Thoracic aorta (tissue), 2 donors: ENCODE measurements at regions not wholly inside any gene's neighbourhood (a gene's known extent, or its start where the extent isn't known, plus 50 kb on each side); places are given as distances from the start of the nearest gene placed in this dataset.

Source experiments
- ATAC-seq: fragments of 150-250 bp; one replicate; pipeline ENCODE4 v1.8.0; 2017; ENCODE audit warnings: low read depth; ENCODE audit not compliant: insufficient number of reproducible peaks, low FRiP score
- DNase-seq: peaks from one replicate; pipeline ENCODE4 v3.0.0-alpha.2; 2020; ENCODE audit warnings: low spot score
- H3K27ac ChIP-seq, 2 donors: fragments of 200-600 bp; sonication (generic); 1 replicate in 1 of 2; 2 replicates in 1 of 2; pipeline ENCODE4 v1.5.1; 2016; ENCODE audit warnings: mild to moderate bottlenecking in 2 of 2, moderate library complexity in 2 of 2
- H3K27me3 ChIP-seq: fragments of 200-600 bp; sonication (generic); replicated peaks from 2 replicates; pipeline ENCODE4 v1.6.0; 2016; ENCODE audit warnings: mild to moderate bottlenecking; ENCODE audit not compliant: insufficient read depth
- H3K36me3 ChIP-seq: fragments of 200-600 bp; sonication (generic); one replicate; pipeline ENCODE4 v1.5.1; 2016
- H3K4me1 ChIP-seq, 2 donors: fragments of 200-600 bp; sonication (generic); 1 replicate in 1 of 2; 2 replicates in 1 of 2; pipeline versions ENCODE4 v1.5.1 to v1.6.0; 2016; ENCODE audit warnings: low read depth in 2 of 2, mild to moderate bottlenecking in 1 of 2; ENCODE audit not compliant: control insufficient read depth in 1 of 2
- H3K4me3 ChIP-seq: fragments of 200-600 bp; sonication (generic); 2 replicates; pipeline ENCODE4 v1.5.1; 2016; ENCODE audit warnings: mild to moderate bottlenecking
- H3K9me3 ChIP-seq: fragments of 200-600 bp; sonication (generic); 2 replicates; pipeline ENCODE4 v1.5.1; 2016
- CTCF ChIP-seq: fragments of 200-600 bp; sonication (generic); IDR thresholded peaks from one replicate; pipeline ENCODE4 v1.5.1; 2019; ENCODE audit warnings: antibody characterized with exemption

GRCh38 chr3:101954361-101954760 lies 105.0 kb downstream of the NFKBIZ start:
- ATAC-seq (no peak), DNase-seq (no peak)
- Histone ChIP-seq H3K4me1 (peaks cover 2 to 12% of the 10 kb centered on the region in 2 donors), H3K36me3 (no peaks in the 10 kb centered on the region), H3K27me3 (no peaks in the 10 kb centered on the region), H3K4me3 (no peak overlapping the region), H3K27ac (no peak overlapping the region), H3K9me3 (no peaks in the 10 kb centered on the region)
- no peak for TF ChIP-seq CTCF

GRCh38 chr3:101954936-101955335 lies 105.6 kb downstream of the NFKBIZ start:
- DNase-seq (no peak), ATAC-seq (no peak)
- no peak overlapping the region for H3K27ac ChIP-seq
- no peak for TF ChIP-seq CTCF
- H3K4me1 ChIP-seq: peaks cover 2 to 12% of the 10 kb centered on the region in 2 donors
- H3K9me3 ChIP-seq: no peaks in the 10 kb centered on the region
- no peaks in the 10 kb centered on the region for H3K36me3 ChIP-seq
- no peaks in the 10 kb centered on the region for H3K27me3 ChIP-seq
- H3K4me3 ChIP-seq: no peak overlapping the region

- no peak for TF ChIP-seq CTCF
- no peaks in the 10 kb centered on the region for H3K36me3 ChIP-seq
- ATAC-seq (no peak), DNase-seq (no peak)
- H3K27me3 ChIP-seq: no peaks in the 10 kb centered on the region
- H3K27ac ChIP-seq: no peak overlapping the region
- H3K4me1 ChIP-seq: peaks cover 11 to 23% of the 10 kb centered on the region in 2 donors
- H3K4me3 ChIP-seq: no peak overlapping the region
- no peaks in the 10 kb centered on the region for H3K9me3 ChIP-seq
These were observed 112.7 kb downstream of the NFKBIZ start for GRCh38 chr3:101962055-101962454.

- ATAC-seq (peak; percentile 82), DNase-seq (no peak)
These were observed 114.6 kb downstream of the NFKBIZ start for GRCh38 chr3:101963902-101964362.

GRCh38 chr3:101964861-101965260 lies 115.5 kb downstream of the NFKBIZ start:
- TF ChIP-seq CTCF: no peak
- Histone ChIP-seq H3K9me3 (no peaks in the 10 kb centered on the region), H3K36me3 (no peaks in the 10 kb centered on the region), H3K27me3 (no peaks in the 10 kb centered on the region), H3K4me1 (peaks cover 11 to 23% of the 10 kb centered on the region in 2 donors), H3K4me3 (no peak overlapping the region), H3K27ac (peak overlapping the region in 1 of 2 donors; percentile 72)
- ATAC-seq: no peak
- DNase-seq: no peak

More at GRCh38 chr3:101963902-101964362, 114.6 kb downstream of the NFKBIZ start:
- TF ChIP-seq CTCF: no peak
- no peaks in the 10 kb centered on the region for H3K9me3 ChIP-seq
- H3K36me3 ChIP-seq: no peaks in the 10 kb centered on the region
- peak overlapping the region in 1 of 2 donors; percentile 72 for H3K27ac ChIP-seq
- H3K4me1 ChIP-seq: peaks cover 11 to 23% of the 10 kb centered on the region in 2 donors
- H3K4me3 ChIP-seq: no peak overlapping the region
- H3K27me3 ChIP-seq: no peaks in the 10 kb centered on the region
